ENCODE measurements at regions not wholly inside any gene's neighbourhood (a gene's known extent, or its start where the extent isn't known, plus 50 kb on each side); places are given as distances from the start of the nearest gene placed in this dataset.

GRCh38 chr3:72287956-72288355, 503.0 kb upstream of the PROK2 start:
- TF ChIP-seq CTCF (IDR thresholded peaks at IDR 0.05) = no peak
- Histone ChIP-seq H3K27me3 (no peaks in the 10 kb centered on the region), H3K4me1 (peaks cover 0 to 14% of the 10 kb centered on the region in 2 donors)

DNA sequence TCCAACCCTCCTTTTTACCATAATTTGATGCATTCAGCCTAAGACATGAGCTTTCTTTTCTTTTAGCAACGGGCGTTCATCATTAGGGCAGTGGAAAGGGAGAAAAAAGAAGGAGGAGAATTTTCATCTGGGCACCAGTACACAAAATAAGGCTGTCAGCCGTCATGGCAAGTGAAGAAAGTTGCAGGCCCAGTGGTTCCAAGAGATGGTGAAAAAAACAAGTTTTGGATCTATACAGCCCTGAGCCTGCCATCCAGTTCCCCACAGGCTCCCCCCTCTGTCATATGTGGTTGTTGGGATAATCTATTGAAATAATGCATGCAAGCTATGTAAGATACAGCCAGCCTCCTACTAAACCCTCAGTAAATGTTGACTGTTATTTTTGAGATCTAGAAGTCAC, 500.6 kb upstream of the PROK2 start:
- H3K27ac ChIP-seq = no peak overlapping the region
- no peaks in the 10 kb centered on the region for H3K36me3 ChIP-seq
- peaks cover 0 to 14% of the 10 kb centered on the region in 2 donors for H3K4me1 ChIP-seq
- H3K4me3 ChIP-seq = no peak overlapping the region
- no peak for TF ChIP-seq CTCF (IDR thresholded peaks at IDR 0.05)
- no peaks in the 10 kb centered on the region for H3K27me3 ChIP-seq
- H3K9me3 ChIP-seq = peaks cover 0 to 7% of the 10 kb centered on the region in 2 donors
- DNase-seq (ENCODE audit: low spot score) = no peak

More at GRCh38 chr3:72287956-72288355, 503.0 kb upstream of the PROK2 start:
- no peaks in the 10 kb centered on the region for H3K36me3 ChIP-seq
- peaks cover 0 to 3% of the 10 kb centered on the region in 2 donors for H3K9me3 ChIP-seq
- DNase-seq (ENCODE audit: low spot score) = no peak
- no peak overlapping the region for H3K27ac ChIP-seq
- H3K4me3 ChIP-seq = no peak overlapping the region

GRCh38 chr3:72284471-72284870, 499.5 kb upstream of the PROK2 start:
- Histone ChIP-seq H3K4me3 (no peak overlapping the region), H3K4me1 (peaks cover 0 to 11% of the 10 kb centered on the region in 2 donors), H3K36me3 (no peaks in the 10 kb centered on the region), H3K9me3 (peaks cover 0 to 7% of the 10 kb centered on the region in 2 donors), H3K27me3 (no peaks in the 10 kb centered on the region), H3K27ac (no peak overlapping the region)
- TF ChIP-seq CTCF (IDR thresholded peaks at IDR 0.05) = no peak
- DNase-seq (ENCODE audit: low spot score) = no peak

GRCh38 chr3:72282918-72283317, 498.0 kb upstream of the PROK2 start:
- Histone ChIP-seq H3K27ac (no peak overlapping the region), H3K27me3 (no peaks in the 10 kb centered on the region), H3K9me3 (peaks cover 0 to 7% of the 10 kb centered on the region in 2 donors), H3K4me3 (no peak overlapping the region), H3K36me3 (no peaks in the 10 kb centered on the region), H3K4me1 (no peaks in the 10 kb centered on the region)
- no peak for DNase-seq (ENCODE audit: low spot score)
- no peak for TF ChIP-seq CTCF (IDR thresholded peaks at IDR 0.05)

DNA sequence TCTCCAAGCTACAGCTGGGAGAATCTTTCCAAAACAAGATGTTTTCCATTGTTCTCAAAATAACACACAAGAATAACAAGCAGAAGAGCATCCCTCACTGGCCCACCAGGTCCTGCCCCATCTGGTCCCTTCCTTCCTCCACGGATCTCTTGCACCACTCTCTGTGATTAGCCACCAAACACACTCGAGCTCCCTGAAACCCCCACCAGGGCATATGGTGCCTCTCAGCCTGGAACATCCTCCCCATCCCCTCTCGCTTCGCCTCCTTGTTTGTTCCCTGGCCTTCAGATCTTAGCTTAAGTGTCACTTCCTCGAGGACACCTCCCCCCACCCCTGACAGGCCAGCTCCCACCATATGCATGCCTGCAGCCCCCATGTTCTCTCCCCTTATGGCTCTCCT, 496.6 kb upstream of the PROK2 start:
- DNase-seq (ENCODE audit: low spot score) = no peak
- peaks cover 0 to 7% of the 10 kb centered on the region in 2 donors for H3K9me3 ChIP-seq
- H3K27me3 ChIP-seq = no peaks in the 10 kb centered on the region
- H3K36me3 ChIP-seq = no peaks in the 10 kb centered on the region
- no peak for TF ChIP-seq CTCF (IDR thresholded peaks at IDR 0.05)
- no peak overlapping the region for H3K4me3 ChIP-seq
- H3K4me1 ChIP-seq = no peaks in the 10 kb centered on the region
- no peak overlapping the region for H3K27ac ChIP-seq

DNA sequence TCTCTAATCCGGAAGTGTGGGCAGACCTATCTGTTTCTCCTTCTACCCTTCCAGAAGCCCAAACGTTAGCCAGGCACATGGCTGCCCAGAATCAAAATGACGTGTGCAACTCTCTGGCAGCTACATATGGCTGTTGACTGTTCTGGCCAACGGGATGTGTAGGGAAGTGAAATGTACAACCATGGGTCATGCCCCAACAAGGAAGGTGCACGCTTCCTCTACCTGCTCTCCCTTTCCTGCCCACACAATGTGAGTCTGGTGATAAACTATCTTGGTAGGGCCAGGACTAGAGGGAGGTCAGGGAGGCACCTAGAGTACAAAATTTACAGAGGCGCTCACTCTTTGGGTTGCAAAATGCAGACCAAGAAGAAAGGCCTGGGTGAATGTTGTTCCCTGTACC, 495.9 kb upstream of the PROK2 start:
- no peak for DNase-seq (ENCODE audit: low spot score)
- H3K27ac ChIP-seq = no peak overlapping the region
- H3K9me3 ChIP-seq = peaks cover 0 to 7% of the 10 kb centered on the region in 2 donors
- no peaks in the 10 kb centered on the region for H3K27me3 ChIP-seq
- TF ChIP-seq CTCF (IDR thresholded peaks at IDR 0.05) = no peak
- H3K36me3 ChIP-seq = no peaks in the 10 kb centered on the region
- H3K4me3 ChIP-seq = no peak overlapping the region
- H3K4me1 ChIP-seq = no peaks in the 10 kb centered on the region

Measured in right atrium auricular region (tissue), 2 donors.